ENCODE measurements at regions not wholly inside any gene's neighbourhood (a gene's known extent, or its start where the extent isn't known, plus 50 kb on each side); places are given as distances from the start of the nearest gene placed in this dataset.
A peak's percentile ranks its signal among the peaks of the same experiment; 100 is the strongest.

DNA sequence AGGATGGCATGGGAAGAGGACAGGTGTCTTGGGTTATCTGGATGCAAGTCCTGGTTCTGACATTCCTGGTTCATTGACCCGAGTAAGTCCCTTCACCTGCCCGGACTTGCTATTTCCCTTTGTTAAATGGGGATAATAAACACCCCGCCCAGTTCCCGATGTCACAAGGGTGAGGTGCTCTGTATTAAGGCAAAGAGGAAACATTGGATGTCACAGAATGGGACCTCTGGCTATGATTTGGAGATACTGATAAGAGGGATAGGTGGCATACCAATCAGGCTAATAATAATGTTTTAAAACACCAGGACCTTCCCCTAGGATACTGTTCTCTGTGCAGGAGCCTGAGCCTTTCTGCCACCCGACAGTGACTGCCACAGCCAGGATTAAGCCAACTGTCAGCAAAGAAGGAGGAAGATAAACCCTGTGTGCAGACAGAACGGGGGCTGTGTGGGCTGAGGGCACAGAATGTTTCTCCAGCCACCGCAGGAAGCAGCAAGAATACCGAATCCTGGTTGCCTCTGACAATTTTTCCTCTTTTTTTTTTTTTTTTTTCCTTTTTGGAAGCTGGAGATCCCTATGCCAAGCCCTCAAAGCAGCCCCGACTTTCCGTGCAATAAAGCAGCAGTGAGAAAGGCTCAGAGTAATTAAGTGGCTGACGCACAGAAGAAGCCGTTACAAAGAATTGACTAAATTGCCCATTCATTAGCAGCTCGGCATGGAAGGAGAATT is 336.6 kb downstream of the SMAD2 start:
- DNase-seq = peak; percentile 98

DNA sequence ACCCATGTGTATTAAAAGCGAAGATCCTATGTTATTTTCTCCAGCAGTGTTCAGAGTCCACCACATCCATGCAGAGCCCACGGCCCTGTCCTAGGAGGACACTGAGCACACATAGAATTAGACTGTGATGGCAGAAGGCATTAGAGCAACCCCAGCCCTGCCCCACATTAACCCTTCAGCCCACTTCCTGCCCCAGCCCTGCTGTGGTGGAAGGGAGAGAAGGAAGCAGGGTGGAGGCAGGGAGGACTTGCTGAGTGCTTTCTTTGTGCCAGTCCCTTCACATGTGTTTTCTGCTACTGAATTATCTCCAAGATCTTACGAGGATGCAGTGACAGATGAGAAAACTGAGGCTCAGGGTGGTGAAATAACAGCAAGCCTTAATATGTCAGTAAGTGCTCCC is 339.0 kb downstream of the SMAD2 start:
- DNase-seq = no peak

DNA sequence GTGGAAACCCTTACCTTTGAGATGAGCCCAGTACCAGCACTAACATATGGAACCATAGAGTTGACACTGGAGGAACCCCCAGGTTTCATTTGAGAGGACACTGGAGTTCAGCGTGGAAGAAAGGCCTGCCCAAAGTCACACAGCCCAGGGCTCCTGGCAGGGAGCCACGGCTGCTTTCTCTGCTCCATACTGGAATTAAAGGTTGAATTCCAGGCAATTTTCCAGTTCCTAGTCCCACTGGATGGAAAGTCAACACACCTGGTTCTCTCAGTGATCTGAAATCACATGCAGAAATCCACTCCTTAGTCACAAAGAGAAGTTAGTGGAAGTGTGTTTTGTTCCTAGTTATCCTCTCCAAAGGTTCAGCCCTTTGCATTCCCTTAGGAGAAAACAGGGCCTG is 336.1 kb upstream of the SKOR2 start:
- DNase-seq = peak; percentile 69

DNA sequence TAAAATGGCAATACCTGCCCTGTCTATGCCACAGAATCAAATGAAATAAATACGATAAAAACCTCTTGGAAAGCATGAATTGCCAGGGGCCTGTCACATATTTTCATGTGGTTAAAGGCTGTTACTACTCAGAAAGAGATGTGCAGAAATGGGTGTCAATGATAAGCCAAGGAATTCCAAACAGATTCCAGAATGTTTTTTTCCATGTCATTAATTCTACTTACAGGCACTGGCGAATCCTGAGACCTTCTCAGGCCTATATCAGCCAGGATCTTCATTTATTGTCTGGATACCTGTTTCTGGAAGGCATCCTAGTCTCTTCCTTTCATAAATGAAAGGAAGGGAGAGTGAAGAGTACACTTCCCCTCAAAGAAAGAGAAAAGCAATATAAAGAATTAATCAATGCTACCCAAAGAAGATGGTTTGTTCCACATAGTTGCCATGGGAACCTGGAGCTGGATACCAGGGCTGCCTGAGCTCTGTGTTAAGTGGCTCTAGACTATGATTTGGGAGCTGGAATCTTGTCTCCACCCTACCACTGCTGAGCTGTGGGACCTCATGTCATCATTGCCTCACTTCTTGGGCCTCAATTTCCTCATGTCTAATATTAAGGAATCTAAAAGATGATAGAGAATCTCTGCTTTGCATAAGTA is 335.1 kb upstream of the SKOR2 start:
- no peak for DNase-seq

DNA sequence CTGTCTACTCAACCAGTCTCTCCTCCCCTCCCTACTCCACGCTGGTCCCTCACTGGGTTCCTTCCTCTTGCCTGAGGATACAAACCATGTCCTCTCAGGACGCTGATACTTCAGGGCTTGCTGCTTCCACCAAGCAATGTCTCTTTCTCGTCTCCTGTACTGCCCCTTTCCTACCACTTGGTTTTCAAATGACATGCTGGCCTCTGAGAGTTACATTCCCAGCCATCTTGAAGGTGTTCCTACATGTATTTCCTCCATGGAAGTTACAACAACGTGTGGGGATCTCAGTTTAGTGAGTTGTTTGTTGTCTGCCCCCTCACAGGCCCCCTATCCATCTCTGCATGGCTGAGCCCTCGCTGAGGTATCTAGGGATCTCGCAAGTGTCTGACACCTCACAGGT is 334.5 kb upstream of the SKOR2 start:
- DNase-seq = no peak

DNA sequence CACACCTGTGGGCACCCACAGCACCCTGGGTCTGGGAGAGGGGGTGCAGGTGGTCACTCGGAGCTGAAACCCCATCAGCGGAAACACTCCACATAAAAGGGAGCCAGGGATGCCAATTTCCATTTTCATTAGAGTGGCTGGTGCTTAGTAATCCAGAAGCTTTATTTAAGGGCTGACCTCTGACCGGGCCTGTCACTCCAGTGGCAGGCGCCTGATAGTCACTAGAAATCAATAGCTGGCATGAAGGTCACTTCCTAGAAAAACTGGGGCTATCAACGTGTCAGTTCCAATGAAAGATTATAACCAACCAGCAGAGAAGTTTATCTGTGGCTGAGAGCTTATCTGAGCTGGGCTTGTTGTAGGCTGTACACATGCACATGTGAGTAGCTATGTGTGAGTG is 333.7 kb upstream of the SKOR2 start:
- DNase-seq = no peak

DNA sequence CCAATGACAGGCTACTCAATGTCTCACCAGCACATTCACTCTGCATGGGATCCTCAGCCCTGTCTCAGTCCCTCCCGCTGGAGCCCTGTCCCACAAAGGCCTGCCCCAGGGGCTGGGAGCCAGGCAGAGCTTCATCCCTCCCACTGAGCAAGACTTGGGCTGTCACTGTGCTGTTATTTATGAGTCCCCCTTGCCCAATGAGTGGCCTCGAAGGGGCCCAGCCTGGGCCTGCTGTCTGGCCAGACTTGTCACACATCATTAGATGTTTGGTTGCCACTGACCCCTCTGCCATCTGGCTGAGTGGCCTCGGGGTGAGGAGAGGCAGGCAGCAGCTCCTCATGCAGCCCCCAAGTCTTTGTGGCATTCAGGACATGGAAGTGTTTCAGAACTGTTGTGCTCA is 330.6 kb upstream of the SKOR2 start:
- DNase-seq = no peak

DNA sequence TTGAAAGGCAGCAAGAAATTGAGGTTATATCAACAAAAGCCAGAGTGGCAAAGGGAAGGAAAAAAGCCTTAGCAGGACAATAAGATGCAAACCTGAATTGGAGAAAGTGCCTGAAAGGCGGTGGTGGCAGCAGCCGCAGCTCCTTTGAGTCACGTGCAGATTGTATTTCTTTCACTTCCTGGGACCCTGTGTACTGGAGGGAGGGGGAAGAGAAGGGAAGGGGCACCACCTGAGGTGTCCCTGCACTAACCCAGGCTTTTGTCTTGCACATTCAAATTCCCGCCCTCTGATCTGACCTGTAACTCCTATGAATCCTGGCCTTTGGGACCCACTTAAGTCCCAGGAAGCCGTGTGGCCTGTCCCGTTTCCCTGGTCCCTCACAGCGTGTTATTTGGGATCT is 326.1 kb upstream of the SKOR2 start:
- no peak for DNase-seq

DNA sequence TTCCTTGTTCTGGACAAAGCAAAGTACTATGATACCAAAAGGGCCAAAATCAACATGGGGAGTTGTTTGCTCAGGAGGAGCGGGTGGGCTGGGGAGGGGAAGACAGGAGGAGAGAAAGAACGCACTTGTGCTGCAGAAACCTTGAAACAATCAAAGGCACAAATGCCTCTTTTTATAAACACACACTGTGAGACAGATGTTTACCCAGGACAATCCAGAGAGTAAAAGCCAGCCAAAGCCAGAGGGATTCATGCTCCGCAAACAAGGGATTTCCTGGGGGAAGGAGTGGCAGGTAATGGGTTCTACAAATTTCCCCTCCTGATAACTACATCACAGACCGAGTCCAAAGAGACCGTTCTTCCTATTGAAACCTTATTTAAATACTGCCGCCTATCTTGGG is 323.5 kb upstream of the SKOR2 start:
- DNase-seq = peak; percentile 73

DNA sequence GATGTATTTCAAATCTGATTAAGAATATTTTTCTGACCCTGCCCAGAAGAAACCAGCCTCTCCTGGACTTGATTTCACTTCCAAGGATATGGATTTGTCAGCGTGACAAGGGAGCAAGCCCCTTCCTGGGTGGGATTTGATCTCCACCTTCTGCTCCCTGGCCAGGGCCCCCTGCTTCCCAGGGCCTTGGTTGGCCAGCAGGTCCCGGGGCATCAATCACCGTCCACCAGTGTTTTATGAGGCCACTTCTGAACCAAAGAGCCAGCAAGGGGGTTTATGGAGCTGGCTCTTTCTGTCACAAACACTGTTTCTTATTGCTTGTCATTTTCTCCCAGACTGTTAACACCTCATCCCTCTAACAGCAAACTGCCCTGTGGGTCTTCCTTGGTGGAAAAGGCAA is 320.5 kb upstream of the SKOR2 start:
- no peak for DNase-seq

DNA sequence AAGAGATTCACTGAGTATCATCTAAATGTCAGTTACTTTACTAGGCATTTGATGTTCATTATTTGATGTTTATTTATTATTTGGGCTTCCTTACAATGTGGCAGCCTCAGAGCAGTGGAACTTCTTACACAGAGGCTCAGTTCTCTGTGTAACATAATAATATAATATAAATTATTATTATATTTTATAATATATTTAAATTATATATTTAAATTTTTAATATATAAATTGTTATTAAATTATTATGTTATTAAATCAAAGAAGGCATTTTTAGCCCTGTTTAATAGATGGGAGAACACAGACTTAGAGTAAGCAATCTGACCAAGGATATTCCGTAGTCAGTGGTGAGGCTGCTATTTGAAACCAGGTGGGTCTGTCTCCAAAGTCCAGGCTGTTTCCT is 315.3 kb upstream of the SKOR2 start:
- DNase-seq = no peak

DNA sequence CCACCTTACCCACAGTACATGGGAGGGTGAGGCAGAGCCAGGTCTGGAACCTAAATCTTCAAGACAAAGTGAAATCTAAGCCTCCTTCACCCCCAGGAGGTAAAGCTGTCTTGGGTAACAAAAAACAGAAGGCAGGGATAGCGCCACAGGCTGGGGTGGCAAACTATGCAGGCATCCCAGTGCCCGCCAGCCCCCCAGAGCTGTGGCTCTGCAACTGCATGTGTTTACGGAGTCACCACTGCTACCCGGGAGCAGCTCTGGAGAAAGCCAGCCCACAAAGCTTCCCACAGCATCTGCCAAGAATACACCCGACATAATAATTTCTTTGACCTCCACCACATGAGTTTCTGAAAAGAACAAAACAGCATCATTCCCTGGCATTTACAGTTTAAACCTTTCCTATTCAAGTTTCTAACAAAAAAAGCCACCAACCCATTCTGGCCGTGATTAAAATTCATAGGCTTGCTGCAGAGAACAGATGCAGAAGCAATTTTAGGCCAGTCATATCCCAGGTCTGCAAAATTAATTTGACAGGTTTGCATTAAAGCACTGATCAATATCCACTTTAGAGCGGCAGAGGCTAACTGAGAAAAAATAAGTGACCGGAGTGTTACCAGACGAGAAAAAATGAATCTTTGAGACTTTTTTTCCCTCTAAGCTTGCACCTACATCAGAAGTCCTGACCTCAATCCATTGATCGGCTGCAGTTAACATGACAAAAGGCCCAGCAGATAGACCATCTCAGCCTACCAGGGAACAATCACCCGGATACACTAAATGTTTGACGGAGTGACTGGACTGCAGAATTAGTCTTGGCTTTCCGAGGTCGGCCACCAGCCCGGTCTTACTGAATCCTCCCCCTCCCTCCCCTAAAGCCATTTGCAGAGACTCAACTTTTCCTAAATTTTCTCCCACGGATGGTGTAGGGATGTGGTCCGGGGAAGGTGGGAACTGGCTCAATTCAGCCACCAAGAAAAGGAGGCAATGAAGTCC is 309.6 kb upstream of the SKOR2 start:
- DNase-seq = no peak

DNA sequence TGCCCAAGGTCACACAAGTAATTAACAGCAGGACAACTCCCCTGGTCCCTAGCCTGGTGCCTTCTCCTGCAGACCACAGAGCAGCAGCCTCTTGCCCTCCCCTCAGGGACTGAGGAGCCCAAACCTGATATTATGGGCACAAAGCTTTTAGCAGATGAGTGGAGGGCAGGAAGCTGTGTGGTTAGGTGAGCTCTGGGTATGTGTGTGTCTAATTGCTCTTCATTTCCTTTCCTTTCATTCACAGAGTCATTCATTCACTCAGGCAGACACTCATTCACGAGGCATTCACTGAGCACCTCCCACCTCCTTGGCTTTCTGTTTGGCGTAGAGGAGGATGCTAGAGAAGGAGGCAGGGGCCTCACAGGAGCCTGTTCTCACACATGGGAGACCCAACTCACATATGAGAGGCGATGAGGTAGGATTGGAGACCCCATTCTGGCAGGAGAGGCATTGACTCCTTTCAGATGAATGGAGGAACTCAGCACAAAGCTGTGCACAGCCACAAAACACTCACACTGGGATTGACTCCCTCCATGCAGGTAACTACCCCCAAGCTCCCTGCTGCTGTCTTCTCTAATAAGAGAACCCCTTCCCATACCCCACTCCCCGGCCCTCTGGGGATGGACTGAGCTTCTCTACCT is 306.8 kb upstream of the SKOR2 start:
- DNase-seq = no peak

DNA sequence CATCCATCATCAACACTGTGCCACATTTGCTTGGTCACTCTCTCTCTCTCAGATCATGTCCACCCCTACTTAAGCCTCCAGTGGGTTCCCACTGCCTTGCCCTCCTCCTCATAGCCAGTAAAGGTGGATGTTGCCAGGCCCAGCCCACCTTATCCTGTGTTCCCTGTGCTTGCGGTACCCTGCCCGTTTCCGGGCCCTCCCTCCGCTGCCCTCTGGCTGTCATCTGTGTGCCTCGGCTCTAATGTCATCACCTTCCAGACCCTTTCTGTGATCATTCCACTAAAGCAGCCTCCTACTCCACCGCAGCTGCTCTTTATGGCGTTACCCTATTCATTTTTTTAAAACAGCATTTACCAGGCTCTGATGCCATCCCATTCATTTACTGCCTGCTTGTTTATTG is 305.7 kb upstream of the SKOR2 start:
- no peak for DNase-seq

DNA sequence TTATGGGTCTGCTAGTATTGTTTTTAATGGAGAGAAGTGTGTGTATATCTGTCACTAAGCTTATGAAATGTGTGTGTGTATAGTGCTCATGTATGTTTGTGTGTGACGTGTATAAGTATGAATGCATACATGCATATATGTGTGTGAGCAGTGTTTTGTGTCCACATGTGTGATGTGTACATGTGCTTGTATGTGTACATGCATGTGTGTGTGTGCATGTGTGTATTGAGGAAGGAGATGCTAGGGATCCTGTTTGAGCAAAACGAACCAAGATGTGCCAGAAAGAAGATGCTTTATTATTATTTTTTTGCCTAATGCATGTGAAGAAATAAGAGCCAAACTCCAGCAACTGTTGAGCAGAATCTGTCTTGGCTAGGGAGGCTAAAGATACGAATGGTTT is 301.3 kb upstream of the SKOR2 start:
- no peak for DNase-seq

DNA sequence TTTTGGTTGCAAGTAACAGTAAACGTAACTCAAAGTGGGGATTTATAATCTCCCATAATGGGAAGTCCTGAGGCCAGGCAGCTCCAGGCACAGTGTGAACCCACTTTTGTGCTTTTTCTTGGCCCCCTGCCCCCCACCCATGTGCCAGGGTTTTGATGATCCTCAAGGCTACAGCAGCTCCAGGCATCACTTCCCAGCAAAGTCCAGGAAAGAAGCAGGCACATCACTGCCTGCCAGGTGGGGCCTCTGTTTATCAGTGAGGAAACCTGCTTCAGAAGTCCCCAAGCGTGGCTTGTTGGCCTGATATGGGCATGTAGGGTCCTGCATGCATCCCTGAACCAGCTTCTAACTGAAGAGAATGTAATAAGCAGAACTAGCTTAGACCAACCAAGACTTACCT is 299.2 kb upstream of the SKOR2 start:
- no peak for DNase-seq

DNA sequence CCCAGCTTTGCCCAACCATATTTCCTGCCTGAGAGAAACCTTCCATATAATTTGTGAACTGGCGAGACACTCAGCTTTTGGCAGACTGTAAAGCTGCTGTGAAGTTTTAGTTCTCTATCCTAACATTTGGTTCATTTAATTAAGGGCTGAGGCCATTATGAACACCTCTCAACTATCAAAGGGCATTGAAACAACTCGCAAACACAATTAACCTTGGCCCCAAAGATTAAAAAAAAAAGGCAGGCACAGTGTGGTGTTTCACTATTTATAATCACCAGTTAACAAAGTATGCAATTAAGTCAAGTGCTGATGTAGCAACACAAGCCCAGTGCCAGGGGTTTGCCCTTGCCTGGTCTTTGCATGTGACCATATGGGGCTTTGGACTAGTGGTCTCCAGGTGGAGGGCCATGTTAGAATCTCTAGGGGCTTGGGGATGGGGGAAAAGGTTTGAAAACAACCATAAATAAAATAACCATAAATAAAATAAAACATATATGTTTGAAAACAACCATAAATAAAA is 297.6 kb upstream of the SKOR2 start:
- peak; percentile 92 for DNase-seq

DNA sequence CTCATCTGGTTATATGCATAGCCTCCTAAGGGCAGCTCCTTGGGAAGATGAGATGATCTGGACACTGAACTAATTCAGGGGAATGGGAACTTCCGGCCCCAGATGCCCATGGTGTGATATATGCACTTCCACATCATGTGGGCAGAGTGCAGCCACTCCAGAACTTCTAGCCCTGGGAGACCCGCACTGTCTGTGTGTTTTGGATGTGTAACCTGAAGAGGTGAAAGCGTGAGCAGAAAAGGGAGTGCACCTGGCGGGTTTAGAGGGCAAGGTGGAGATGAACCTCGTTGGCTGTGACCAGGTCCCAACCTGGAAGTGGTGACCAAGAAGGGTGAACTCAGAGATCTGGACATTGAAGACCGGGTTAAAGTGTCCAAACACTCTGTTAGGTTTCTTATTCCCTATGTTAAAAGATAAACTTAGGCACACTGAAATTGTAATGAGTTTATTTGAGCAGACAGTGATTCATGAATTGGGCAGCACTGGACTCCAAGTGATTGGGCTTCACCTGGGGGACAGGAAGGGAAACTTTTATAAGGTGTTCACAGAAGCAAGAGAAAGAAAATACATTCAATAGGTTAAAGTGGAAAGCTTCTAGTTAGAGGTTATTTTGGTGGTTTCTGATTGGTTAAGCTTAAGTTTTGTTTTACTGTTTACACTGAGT is 296.2 kb upstream of the SKOR2 start:
- no peak for DNase-seq

DNA sequence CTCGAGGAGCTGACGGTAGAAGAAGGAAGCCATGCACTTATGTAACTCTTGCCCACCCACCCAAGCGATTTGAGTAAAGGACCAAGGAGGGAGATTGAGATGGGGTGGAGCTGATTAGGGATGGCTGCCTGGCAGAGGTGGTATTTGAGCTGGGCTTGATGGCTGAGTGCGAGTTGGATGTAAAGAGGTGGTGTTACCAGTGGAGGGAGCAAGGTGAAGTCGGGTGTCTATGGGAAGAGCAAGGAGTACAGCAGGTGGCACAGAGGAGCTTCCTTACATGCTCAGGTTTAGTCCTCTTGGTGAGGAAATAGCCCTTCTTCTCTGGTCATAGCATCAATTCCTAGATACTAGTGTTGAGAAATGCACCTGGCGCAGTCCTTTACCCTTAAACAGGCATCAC is 294.2 kb upstream of the SKOR2 start:
- no peak for DNase-seq

DNA sequence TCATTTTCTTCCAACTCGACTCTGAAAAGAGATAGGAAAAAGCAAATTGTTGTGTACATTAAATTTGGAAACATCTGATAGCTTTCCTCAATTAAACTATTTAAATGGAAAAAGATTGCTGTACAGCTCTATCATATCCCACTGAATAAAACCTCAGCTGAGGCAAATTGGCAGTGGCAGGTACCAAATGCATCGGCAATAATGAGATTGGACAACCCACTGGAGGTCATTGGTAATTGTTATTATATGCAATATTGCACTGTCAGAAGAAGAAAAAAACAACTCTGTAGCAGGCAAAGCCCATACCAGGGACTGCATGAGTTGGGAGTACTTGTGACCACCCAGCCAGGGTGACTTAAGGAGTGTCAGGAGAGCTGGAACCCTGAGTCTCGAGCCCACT is 291.6 kb upstream of the SKOR2 start:
- DNase-seq = no peak

DNA sequence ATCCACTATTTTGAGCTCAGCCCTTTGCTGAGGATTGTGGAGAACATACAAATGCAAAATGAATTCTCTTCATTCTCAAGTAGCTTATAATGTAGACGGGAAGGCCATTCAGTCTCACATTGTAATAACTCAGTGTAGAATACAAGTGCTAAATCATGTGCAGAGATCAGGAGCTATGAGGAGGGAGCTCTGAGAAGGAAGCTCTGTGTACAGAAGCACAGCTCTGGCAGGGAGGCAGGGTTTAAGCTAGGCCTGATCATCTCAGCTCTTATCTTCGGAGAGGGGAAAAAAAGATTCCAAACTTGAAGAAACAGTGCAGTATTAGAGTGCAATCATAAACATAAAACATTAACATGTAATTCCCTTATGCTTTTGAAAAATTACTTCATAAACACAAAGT is 291.1 kb upstream of the SKOR2 start:
- DNase-seq = no peak

DNA sequence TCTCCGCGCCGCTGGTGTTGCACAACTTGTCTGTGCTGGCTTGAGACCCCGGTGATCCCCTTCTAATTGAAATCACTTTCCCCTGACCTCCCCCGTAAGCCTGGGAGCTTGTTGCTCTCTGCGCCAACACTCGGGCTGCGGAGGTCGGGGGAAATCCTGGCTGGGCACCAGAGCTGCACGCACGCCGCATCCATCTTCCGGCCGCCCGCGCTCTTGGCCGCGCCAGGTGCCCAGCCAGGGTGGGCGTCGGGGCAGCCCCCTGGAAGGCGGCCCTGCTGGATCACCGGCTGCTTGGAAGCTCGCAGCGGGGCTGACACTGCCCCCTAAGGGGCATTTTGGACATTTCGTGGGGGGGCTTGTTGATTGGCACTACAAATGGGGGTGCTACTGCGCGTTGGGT is 280.3 kb upstream of the SKOR2 start:
- DNase-seq = no peak

DNA sequence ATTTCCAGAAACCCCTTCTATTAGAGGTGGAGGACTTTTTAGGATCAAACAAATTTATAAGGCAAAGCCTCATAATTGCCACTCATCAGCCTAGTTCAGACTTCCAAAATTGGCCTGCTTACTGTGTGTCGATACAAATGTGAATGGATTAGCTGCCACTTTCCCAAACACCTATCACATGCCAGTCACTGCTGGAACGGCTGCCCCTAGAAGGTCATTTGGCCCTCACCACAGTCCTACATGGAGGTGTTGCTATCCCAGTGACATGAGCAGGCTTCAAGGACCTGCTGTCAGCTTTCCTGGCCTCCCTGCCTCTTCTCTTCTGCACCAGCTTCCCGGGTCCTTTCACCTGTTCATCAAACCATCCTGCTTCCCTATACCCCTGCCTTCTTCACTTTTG is 279.2 kb upstream of the SKOR2 start:
- DNase-seq = no peak

All from COR-L47 (cell line).